ENCODE measurements at regions not wholly inside any gene's neighbourhood (a gene's known extent, or its start where the extent isn't known, plus 50 kb on each side); places are given as distances from the start of the nearest gene placed in this dataset.

- TF ChIP-seq CTCF (IDR thresholded peaks at IDR 0.05) (no peak), POLR2A (IDR thresholded peaks at IDR 0.05) (no peak)
These were observed 689.0 kb downstream of the NTRK3 start for GRCh38 chr15:87567406-87568030.

Data from prostate gland (tissue), 2 donors.